SK-N-MC (cell line): ENCODE measurements at regions not wholly inside any gene's neighbourhood (a gene's known extent, or its start where the extent isn't known, plus 50 kb on each side); places are given as distances from the start of the nearest gene placed in this dataset.

Experiments used
- DNase-seq: peaks from one replicate; pipeline ENCODE4 v3.0.0-alpha.2; 2011; ENCODE audit warnings: low read depth, low spot score
- H3K27ac ChIP-seq: fragments of 200-600 bp; sonication (generic); 2 replicates; pipeline ENCODE4 v1.5.1; 2016; ENCODE audit warnings: mixed run types
- H3K36me3 ChIP-seq: fragments of 200-600 bp; sonication (generic); 2 replicates; pipeline ENCODE4 v1.6.1; 2017; ENCODE audit warnings: antibody characterized with exemption, low read length, mixed read lengths; ENCODE audit not compliant: insufficient read depth
- H3K4me3 ChIP-seq: fragments of 200-600 bp; sonication (generic); 2 replicates; pipeline ENCODE4 v1.5.1; 2016
- H3K9ac ChIP-seq: fragments of 200-600 bp; sonication (generic); 2 replicates; pipeline ENCODE4 v1.8.0; 2017; ENCODE audit warnings: mixed run types, mixed read lengths; ENCODE audit not compliant: insufficient read length
- H3K9me3 ChIP-seq: fragments of 200-600 bp; sonication (generic); 2 replicates; pipeline ENCODE4 v1.6.1; 2017; ENCODE audit warnings: low read depth, mild to moderate bottlenecking, antibody characterized with exemption, low read length, moderate library complexity, mixed read lengths
- EZH2 ChIP-seq: fragments of 200-600 bp; sonication (generic); IDR thresholded peaks from one replicate; pipeline ENCODE4 v1.6.1; 2017; ENCODE audit warnings: antibody characterized with exemption
- FOXP2 ChIP-seq: optimal IDR thresholded peaks from 2 replicates; pipeline ENCODE3; 2011; ENCODE audit warnings: mild to moderate bottlenecking, moderate library complexity; ENCODE audit not compliant: insufficient read depth; ENCODE audit errors: extremely low read length, control extremely low read depth
- POLR2AphosphoS5 ChIP-seq: IDR thresholded peaks from 2 replicates; pipeline ENCODE4 v1.6.1; 2012; ENCODE audit warnings: mild to moderate bottlenecking, low read depth, low read length, borderline replicate concordance

GRCh38 chr2:66775730-66776422 lies 341.0 kb downstream of the MEIS1 start:
- DNase-seq: no peak
- no peak for TF ChIP-seq POLR2AphosphoS5
- TF ChIP-seq FOXP2: no peak
- TF ChIP-seq EZH2: no peak
- no peak overlapping the region for H3K27ac ChIP-seq

DNA sequence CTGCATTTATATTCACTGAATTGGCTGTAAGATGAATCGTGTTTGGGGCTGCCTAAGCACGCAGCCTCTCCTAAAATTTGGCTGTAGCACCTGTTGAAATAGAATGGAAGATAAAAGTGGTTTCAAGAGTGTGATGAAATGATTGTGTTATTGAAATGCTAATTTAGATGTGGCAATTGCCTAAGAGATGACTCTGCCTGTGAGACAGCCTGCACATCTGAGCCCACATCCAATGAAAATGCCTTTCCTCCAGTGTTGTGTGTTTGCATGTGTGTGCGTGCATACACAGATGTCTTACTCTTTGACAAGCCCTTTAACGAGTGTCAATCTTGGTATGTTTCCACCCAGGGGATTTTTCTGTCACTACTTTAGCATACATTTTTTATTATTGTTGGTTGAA lies 346.9 kb downstream of the MEIS1 start:
- Histone ChIP-seq H3K27ac (no peak overlapping the region), H3K36me3 (no peaks in the 10 kb centered on the region), H3K9ac (no peak overlapping the region), H3K9me3 (no peaks in the 10 kb centered on the region), H3K4me3 (no peak overlapping the region)
- no peak for DNase-seq
- TF ChIP-seq POLR2AphosphoS5: no peak

More at GRCh38 chr2:66775730-66776422, 341.0 kb downstream of the MEIS1 start:
- no peak overlapping the region for H3K4me3 ChIP-seq
- H3K9ac ChIP-seq: no peak overlapping the region
- no peaks in the 10 kb centered on the region for H3K36me3 ChIP-seq
- no peaks in the 10 kb centered on the region for H3K9me3 ChIP-seq

DNA sequence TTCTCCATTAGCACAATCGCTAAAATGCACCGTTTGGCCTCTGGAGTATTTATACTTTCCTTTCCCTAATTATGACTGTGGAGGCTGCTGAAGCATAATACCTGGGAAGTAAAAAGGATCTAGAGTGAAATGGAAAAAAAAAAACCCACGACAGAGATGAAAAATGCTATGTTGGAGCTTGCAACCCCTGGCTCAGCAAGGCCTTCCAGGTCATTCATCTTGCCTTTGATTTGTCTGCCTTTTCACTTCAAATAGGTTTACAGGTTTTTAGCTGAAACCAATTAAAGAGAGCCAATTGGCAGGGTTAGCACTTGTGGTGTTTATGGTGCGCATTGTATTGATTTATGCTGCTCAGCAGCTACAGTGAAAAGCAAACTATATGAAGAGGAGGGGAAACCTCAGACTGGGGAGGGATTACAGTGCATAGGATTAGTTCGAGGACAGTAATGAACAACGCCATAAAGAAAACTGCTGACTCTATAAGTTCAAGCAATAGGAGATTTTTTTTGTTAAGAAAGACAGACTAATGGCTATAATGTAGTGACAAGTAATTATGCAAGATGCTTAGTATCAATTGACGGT lies 347.9 kb downstream of the MEIS1 start:
- no peaks in the 10 kb centered on the region for H3K9me3 ChIP-seq
- no peak overlapping the region for H3K9ac ChIP-seq
- DNase-seq: no peak
- no peak for TF ChIP-seq FOXP2
- TF ChIP-seq EZH2: no peak
- H3K4me3 ChIP-seq: no peak overlapping the region
- no peaks in the 10 kb centered on the region for H3K36me3 ChIP-seq
- H3K27ac ChIP-seq: no peak overlapping the region

DNA sequence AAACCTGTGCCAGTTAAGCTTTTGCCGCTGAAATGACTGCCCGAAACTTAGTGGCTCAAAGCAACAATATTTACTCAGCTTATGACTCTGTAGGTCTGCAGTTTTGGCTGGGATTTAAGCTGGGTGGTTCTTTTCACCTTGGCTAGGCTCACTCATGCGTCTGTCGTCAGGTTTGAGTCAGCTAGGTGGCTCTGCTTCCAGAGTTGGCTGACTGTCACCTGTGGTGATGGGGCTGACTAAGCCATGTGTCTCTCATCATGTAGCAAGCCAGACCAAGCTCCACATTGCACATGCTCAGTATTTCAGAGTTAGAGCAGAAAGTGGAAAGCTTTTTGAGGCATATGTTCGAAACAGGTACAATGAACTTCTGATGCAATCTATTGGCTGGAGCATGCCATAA lies 354.8 kb downstream of the MEIS1 start:
- Histone ChIP-seq H3K4me3 (no peak overlapping the region), H3K9me3 (no peaks in the 10 kb centered on the region), H3K27ac (no peak overlapping the region), H3K36me3 (no peaks in the 10 kb centered on the region), H3K9ac (no peak overlapping the region)
- DNase-seq: no peak
- no peak for TF ChIP-seq EZH2
- TF ChIP-seq FOXP2: no peak
- no peak for TF ChIP-seq POLR2AphosphoS5

- no peak overlapping the region for H3K4me3 ChIP-seq
- no peak overlapping the region for H3K9ac ChIP-seq
- DNase-seq: no peak
- H3K27ac ChIP-seq: no peak overlapping the region
- H3K9me3 ChIP-seq: no peaks in the 10 kb centered on the region
- H3K36me3 ChIP-seq: no peaks in the 10 kb centered on the region
- TF ChIP-seq EZH2 (no peak), FOXP2 (no peak), POLR2AphosphoS5 (no peak)
These were observed 355.8 kb downstream of the MEIS1 start for GRCh38 chr2:66790651-66791181.

GRCh38 chr2:66794070-66794469 lies 359.1 kb downstream of the MEIS1 start:
- TF ChIP-seq POLR2AphosphoS5 (no peak), EZH2 (no peak), FOXP2 (no peak)

GRCh38 chr2:66794551-66794950 lies 359.6 kb downstream of the MEIS1 start:
- Histone ChIP-seq H3K36me3 (no peaks in the 10 kb centered on the region), H3K9me3 (no peaks in the 10 kb centered on the region), H3K9ac (no peak overlapping the region), H3K27ac (no peak overlapping the region), H3K4me3 (no peak overlapping the region)
- no peak for TF ChIP-seq EZH2
- no peak for TF ChIP-seq FOXP2
- no peak for TF ChIP-seq POLR2AphosphoS5
- DNase-seq: no peak

More at GRCh38 chr2:66794070-66794469, 359.1 kb downstream of the MEIS1 start:
- Histone ChIP-seq H3K27ac (no peak overlapping the region), H3K9me3 (no peaks in the 10 kb centered on the region), H3K9ac (no peak overlapping the region), H3K36me3 (no peaks in the 10 kb centered on the region), H3K4me3 (no peak overlapping the region)
- no peak for DNase-seq

DNA sequence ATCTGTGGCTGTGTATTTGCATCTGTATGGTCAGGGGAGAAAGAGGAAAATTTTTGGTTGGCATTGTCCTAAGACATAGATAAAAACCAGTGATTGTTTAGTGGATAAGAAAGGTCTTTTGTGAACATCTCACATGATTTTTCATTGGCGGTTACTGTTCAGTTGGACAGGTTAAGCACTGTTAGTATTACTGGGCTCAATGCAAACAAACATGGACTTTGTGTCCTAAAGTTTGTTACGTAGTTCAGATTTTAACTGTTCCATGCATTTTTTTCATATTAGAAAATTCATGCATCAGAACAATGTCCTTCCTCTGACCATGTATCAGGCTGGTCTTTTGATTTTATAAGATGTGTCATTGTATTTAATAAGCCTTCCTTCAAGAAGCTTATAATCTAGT lies 368.0 kb downstream of the MEIS1 start:
- no peak for DNase-seq
- no peak overlapping the region for H3K9ac ChIP-seq
- no peaks in the 10 kb centered on the region for H3K36me3 ChIP-seq
- no peaks in the 10 kb centered on the region for H3K9me3 ChIP-seq
- no peak overlapping the region for H3K27ac ChIP-seq
- H3K4me3 ChIP-seq: no peak overlapping the region
- TF ChIP-seq POLR2AphosphoS5: no peak
- no peak for TF ChIP-seq EZH2

- no peak overlapping the region for H3K9ac ChIP-seq
- no peak for DNase-seq
- TF ChIP-seq EZH2 (no peak), FOXP2 (no peak), POLR2AphosphoS5 (no peak)
- no peak overlapping the region for H3K27ac ChIP-seq
- H3K9me3 ChIP-seq: no peaks in the 10 kb centered on the region
- H3K36me3 ChIP-seq: no peaks in the 10 kb centered on the region
- no peak overlapping the region for H3K4me3 ChIP-seq
These were observed 368.8 kb downstream of the MEIS1 start for GRCh38 chr2:66803726-66804125.
